WTC11 (cell line): ENCODE measurements at regions not wholly inside any gene's neighbourhood (a gene's known extent, or its start where the extent isn't known, plus 50 kb on each side); places are given as distances from the start of the nearest gene placed in this dataset.
A peak's percentile ranks its signal among the peaks of the same experiment; 100 is the strongest.
"Not testable (repeated sequence)": the region's sequence is repeated elsewhere in the genome, so short reads cannot be mapped to it uniquely, and the experiment has no call there.

Experiments used
- ATAC-seq: fragments of 200-7000 bp; cut with Tn5 transposase; 2 replicates; pipeline ENCODE4 v1.10.0; 2021; ENCODE audit warnings: mild to moderate bottlenecking, moderate library complexity
- CTCF ChIA-PET: fragments of 300-600 bp; sonication (Branson Sonifier 250); formaldehyde crosslinking; loops from one replicate; lab custom pipeline; 2021; ENCODE audit warnings: antibody characterized with exemption; lab: Charles Lee
- POLR2A ChIA-PET: fragments of 350-600 bp; sonication (Branson Sonifier 250); formaldehyde crosslinking; loops from one replicate; lab custom pipeline; 2021; ENCODE audit warnings: antibody characterized with exemption; lab: Charles Lee
- DNase-seq: peaks from one replicate; pipeline ENCODE4 v3.0.0; 2021; ENCODE audit warnings: low spot score
- H3K27ac Mint-ChIP-seq: 2 replicates; pipeline ENCODE4 v1.8.0; 2021; ENCODE audit warnings: mixed read lengths
- H3K27me3 Mint-ChIP-seq: 2 replicates; pipeline ENCODE4 v1.8.0; 2021; ENCODE audit warnings: low read depth, mild to moderate bottlenecking, moderate library complexity, mixed read lengths
- H3K36me3 Mint-ChIP-seq: 2 replicates; pipeline ENCODE4 v1.8.0; 2021; ENCODE audit warnings: mixed read lengths
- H3K4me1 Mint-ChIP-seq: 2 replicates; pipeline ENCODE4 v1.8.0; 2022; ENCODE audit warnings: mixed read lengths
- H3K4me3 Mint-ChIP-seq: 2 replicates; pipeline ENCODE4 v1.8.0; 2021; ENCODE audit warnings: mild to moderate bottlenecking, moderate library complexity, mixed read lengths
- H3K9me3 Mint-ChIP-seq: 2 replicates; pipeline ENCODE4 v1.8.0; 2021; ENCODE audit warnings: mixed read lengths
- ATF3 ChIP-seq: sonication (generic); formaldehyde crosslinking; conservative IDR thresholded peaks from 2 replicates; pipeline ENCODE4 v1.8.1; 2022; ENCODE audit warnings: mild to moderate bottlenecking, missing genetic modification reagents
- ELF4 ChIP-seq: sonication (generic); formaldehyde crosslinking; IDR thresholded peaks from 2 replicates; pipeline ENCODE4 v1.8.1; 2022; ENCODE audit warnings: low read depth, mild to moderate bottlenecking, moderate library complexity, missing genetic modification reagents
- FOXJ3 ChIP-seq: sonication (generic); formaldehyde crosslinking; IDR thresholded peaks from 2 replicates; pipeline ENCODE4 v1.9.0; 2021; ENCODE audit warnings: missing genetic modification reagents, mild to moderate bottlenecking, borderline replicate concordance
- HMGXB4 ChIP-seq: sonication (generic); formaldehyde crosslinking; IDR thresholded peaks from 2 replicates; pipeline ENCODE4 v1.8.1; 2023; ENCODE audit warnings: mild to moderate bottlenecking, moderate library complexity, missing genetic modification reagents
- IRF2 ChIP-seq: sonication (generic); formaldehyde crosslinking; IDR thresholded peaks from 2 replicates; pipeline ENCODE4 v1.8.0; 2022; ENCODE audit warnings: low read depth, missing genetic modification reagents, borderline replicate concordance
- MYBL2 ChIP-seq: sonication (generic); formaldehyde crosslinking; IDR thresholded peaks from 2 replicates; pipeline ENCODE4 v1.8.1; 2023; ENCODE audit warnings: mild to moderate bottlenecking, moderate library complexity, missing genetic modification reagents
- NFYB ChIP-seq: sonication (generic); formaldehyde crosslinking; conservative IDR thresholded peaks from 2 replicates; pipeline ENCODE4 v1.8.0; 2022; ENCODE audit warnings: low read depth, missing genetic modification reagents
- PRDM15 ChIP-seq: sonication (generic); formaldehyde crosslinking; IDR thresholded peaks from 2 replicates; pipeline ENCODE4 v1.8.0; 2022; ENCODE audit warnings: missing genetic modification reagents
- SP1 ChIP-seq: sonication (generic); formaldehyde crosslinking; conservative IDR thresholded peaks from 2 replicates; pipeline ENCODE4 v1.8.1; 2022; ENCODE audit warnings: missing genetic modification reagents
- STAT6 ChIP-seq: sonication (generic); formaldehyde crosslinking; conservative IDR thresholded peaks from 2 replicates; pipeline ENCODE4 v1.8.1; 2023; ENCODE audit warnings: mild to moderate bottlenecking, low read depth, missing genetic modification reagents, moderate library complexity
- USF2 ChIP-seq: sonication (generic); formaldehyde crosslinking; IDR thresholded peaks from 2 replicates; pipeline ENCODE4 v1.8.1; 2023; ENCODE audit warnings: mild to moderate bottlenecking, missing genetic modification reagents, moderate library complexity
- ZMAT4 ChIP-seq: fragments of 250-450 bp; sonication (Bioruptor Pico); IDR thresholded peaks from 2 replicates; pipeline ENCODE4 v1.9.0; 2021; ENCODE audit warnings: mild to moderate bottlenecking
- ZNF317 ChIP-seq: sonication (generic); formaldehyde crosslinking; IDR thresholded peaks from 2 replicates; pipeline ENCODE4 v1.8.1; 2023; ENCODE audit warnings: low read depth, mild to moderate bottlenecking, moderate library complexity, missing genetic modification reagents, borderline replicate concordance

- Mint-ChIP-seq H3K36me3 (no peaks in the 10 kb centered on the region; the same call in 1 of the 2 replicates), H3K4me3 (no peak overlapping the region), H3K9me3 (peaks cover 7% of the 10 kb centered on the region), H3K27me3 (no peaks in the 10 kb centered on the region), H3K27ac (peak overlapping the region; percentile 84), H3K4me1 (peaks cover 28% of the 10 kb centered on the region)
- ATAC-seq (no peak), DNase-seq (no peak)
- POLR2A ChIA-PET: no interaction called here
- CTCF ChIA-PET: no interaction called here
- TF ChIP-seq FOXJ3 (CRISPR knock-in tag): no peak
- TF ChIP-seq SP1 (CRISPR knock-in tag): no peak
- TF ChIP-seq PRDM15 (CRISPR knock-in tag): no peak
- TF ChIP-seq MYBL2 (CRISPR knock-in tag): no peak
- TF ChIP-seq USF2 (CRISPR knock-in tag): no peak
- no peak for TF ChIP-seq STAT6 (CRISPR knock-in tag)
- TF ChIP-seq NFYB: no peak
- TF ChIP-seq IRF2 (CRISPR knock-in tag): no peak
- TF ChIP-seq ELF4 (CRISPR knock-in tag): no peak
- TF ChIP-seq ATF3 (CRISPR knock-in tag): no peak
- no peak for TF ChIP-seq ZNF317 (CRISPR knock-in tag)
- no peak for TF ChIP-seq ZMAT4 (CRISPR knock-in tag)
- TF ChIP-seq HMGXB4 (CRISPR knock-in tag): no peak
Measured at GRCh38 chrX:103428525-103428924, 52.2 kb downstream of the BEX3 start.

GRCh38 chrX:103429026-103429425 is 52.7 kb downstream of the BEX3 start:
- DNase-seq, ATAC-seq, POLR2A ChIA-PET, H3K27me3 Mint-ChIP-seq, CTCF ChIA-PET, H3K4me3 Mint-ChIP-seq, H3K36me3 Mint-ChIP-seq: not testable (repeated sequence)
- Mint-ChIP-seq H3K27ac (peak overlapping the region; percentile 84), H3K4me1 (peaks cover 28% of the 10 kb centered on the region), H3K9me3 (peaks cover 11% of the 10 kb centered on the region)
